ENCODE measurements at regions not wholly inside any gene's neighbourhood (a gene's known extent, or its start where the extent isn't known, plus 50 kb on each side); places are given as distances from the start of the nearest gene placed in this dataset.

DNA sequence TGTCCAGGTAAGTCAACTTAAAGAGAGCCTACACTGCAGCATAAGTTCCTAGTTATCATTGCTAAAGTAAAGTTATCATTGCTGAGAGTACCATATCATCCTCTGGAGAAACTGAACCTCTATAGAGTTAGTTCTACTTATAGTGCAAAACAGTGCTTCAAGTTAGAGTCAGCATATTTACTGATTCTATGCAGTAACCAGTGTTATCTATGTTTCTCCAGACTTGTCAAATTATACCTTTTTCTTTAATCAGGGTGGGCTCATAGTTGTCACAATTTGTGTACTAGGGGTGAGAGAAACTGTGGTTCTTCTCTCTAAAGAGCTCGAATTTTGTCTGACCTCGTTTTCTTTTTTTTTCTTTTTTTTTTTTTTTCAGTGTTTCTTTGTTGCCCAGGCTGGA is 79.6 kb downstream of the ANXA2R start:
- Histone ChIP-seq H4K91ac (ENCODE audit: insufficient read length, low read depth, low read length) (no peak overlapping the region), H2BK12ac (ENCODE audit: insufficient read length, low read depth, low read length) (no peak overlapping the region), H2AFZ (ENCODE audit: low read length) (no peak overlapping the region), H3K4me2 (ENCODE audit: insufficient read depth, insufficient read length, low read length) (no peak overlapping the region), H4K20me1 (ENCODE audit: control insufficient read depth, insufficient read depth, insufficient read length) (no peaks in the 10 kb centered on the region), H4K8ac (replicated peaks; ENCODE audit: insufficient read length, low read depth, low read length) (no peak overlapping the region), H3K56ac (ENCODE audit: insufficient read length, low read depth, low read length) (no peak overlapping the region), H3K14ac (ENCODE audit: insufficient read depth, low read length) (no peak overlapping the region), H4K5ac (ENCODE audit: insufficient read length, low read depth, low read length) (no peak overlapping the region), H3K18ac (ENCODE audit: insufficient read length, low read depth, low read length) (no peak overlapping the region), H3K23ac (ENCODE audit: insufficient read length, low read depth, low read length) (no peak overlapping the region), H2BK15ac (ENCODE audit: low read depth, low read length) (no peak overlapping the region), H3K27ac (ENCODE audit: insufficient read length, low read depth, low read length) (no peak overlapping the region), H2BK5ac (ENCODE audit: insufficient read length, low read length) (no peak overlapping the region), H3K9ac (ENCODE audit: extremely low read depth, insufficient read length, low read length) (no peak overlapping the region), H3K23me2 (ENCODE audit: insufficient read length, low read depth, low read length, poor library complexity, severe bottlenecking) (no peaks in the 10 kb centered on the region), H3K79me2 (ENCODE audit: insufficient read depth, low read length) (no peaks in the 10 kb centered on the region), H3K9me3 (ENCODE audit: control insufficient read depth, low read depth, low read length) (no peaks in the 10 kb centered on the region), H3K27me3 (ENCODE audit: insufficient read depth, low read length) (no peaks in the 10 kb centered on the region), H2BK20ac (ENCODE audit: low read depth, low read length, poor library complexity, severe bottlenecking) (no peak overlapping the region), H3T11ph (ENCODE audit: low read length) (no peak overlapping the region), H3K79me1 (ENCODE audit: insufficient read depth, low read depth, low read length, poor library complexity, severe bottlenecking) (no peaks in the 10 kb centered on the region), H3K4ac (ENCODE audit: low read depth, low read length) (no peak overlapping the region), H2BK120ac (ENCODE audit: low read depth, low read length, poor library complexity, severe bottlenecking) (no peak overlapping the region), H2AK5ac (ENCODE audit: insufficient read length, low read length) (no peak overlapping the region), H3K4me1 (ENCODE audit: insufficient read depth, low read length) (no peaks in the 10 kb centered on the region)
- TF ChIP-seq, protein P1, sequence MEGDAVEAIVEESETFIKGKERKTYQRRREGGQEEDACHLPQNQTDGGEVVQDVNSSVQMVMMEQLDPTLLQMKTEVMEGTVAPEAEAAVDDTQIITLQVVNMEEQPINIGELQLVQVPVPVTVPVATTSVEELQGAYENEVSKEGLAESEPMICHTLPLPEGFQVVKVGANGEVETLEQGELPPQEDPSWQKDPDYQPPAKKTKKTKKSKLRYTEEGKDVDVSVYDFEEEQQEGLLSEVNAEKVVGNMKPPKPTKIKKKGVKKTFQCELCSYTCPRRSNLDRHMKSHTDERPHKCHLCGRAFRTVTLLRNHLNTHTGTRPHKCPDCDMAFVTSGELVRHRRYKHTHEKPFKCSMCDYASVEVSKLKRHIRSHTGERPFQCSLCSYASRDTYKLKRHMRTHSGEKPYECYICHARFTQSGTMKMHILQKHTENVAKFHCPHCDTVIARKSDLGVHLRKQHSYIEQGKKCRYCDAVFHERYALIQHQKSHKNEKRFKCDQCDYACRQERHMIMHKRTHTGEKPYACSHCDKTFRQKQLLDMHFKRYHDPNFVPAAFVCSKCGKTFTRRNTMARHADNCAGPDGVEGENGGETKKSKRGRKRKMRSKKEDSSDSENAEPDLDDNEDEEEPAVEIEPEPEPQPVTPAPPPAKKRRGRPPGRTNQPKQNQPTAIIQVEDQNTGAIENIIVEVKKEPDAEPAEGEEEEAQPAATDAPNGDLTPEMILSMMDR (conservative IDR thresholded peaks at IDR 0.05): no peak
- Mint-ChIP-seq H3K9me3 (no peaks in the 10 kb centered on the region), H3K36me3 (ENCODE audit: insufficient read depth in 1 of 3, low read depth in 3 of 3) (no peaks in the 10 kb centered on the region), H3K27ac (no peak overlapping the region), H3K4me1 (no peaks in the 10 kb centered on the region), H3K4me3 (no peak overlapping the region), H3K27me3 (ENCODE audit: low read depth) (no peaks in the 10 kb centered on the region; the same call in none of the 2 replicates)
- WGBS (ENCODE audit: extremely low coverage, insufficient read length, low lambda C conversion rate): no CpG with 5 or more reads among the region's 2 CpGs
- DNase-seq: no peak

Measured in H9 (cell line).